DMS79 treated with DMSO at 0.1 percent for 48 hours (cell line): ENCODE measurements at regions not wholly inside any gene's neighbourhood (a gene's known extent, or its start where the extent isn't known, plus 50 kb on each side); places are given as distances from the start of the nearest gene placed in this dataset.
"Not testable (repeated sequence)": the region's sequence is repeated elsewhere in the genome, so short reads cannot be mapped to it uniquely, and the experiment has no call there.

Experiments used
- DNase-seq: peaks from one replicate; lab custom pipeline; 2025; lab: John Stamatoyannopoulos, UW

DNA sequence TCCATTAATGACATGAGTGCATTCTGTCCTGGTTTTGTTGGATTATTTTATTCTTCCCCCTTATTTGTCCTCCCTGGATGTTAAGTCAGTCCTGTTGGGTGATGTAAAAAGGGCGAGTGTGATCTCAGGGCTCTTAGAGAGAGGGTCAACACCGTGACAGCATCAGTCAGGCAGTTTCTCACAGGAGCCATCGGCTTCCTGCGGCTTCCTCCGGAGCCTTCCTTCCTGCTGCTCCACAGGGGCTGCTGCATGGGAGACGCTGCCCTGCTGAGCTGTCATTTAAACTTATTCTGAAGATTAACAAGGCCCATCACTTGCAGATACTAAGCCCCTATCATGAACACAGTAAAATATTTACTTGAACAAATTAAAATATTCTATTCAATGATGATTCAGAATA lies 211.3 kb downstream of the SPATA31A1 start:
- not testable (repeated sequence) for DNase-seq

DNA sequence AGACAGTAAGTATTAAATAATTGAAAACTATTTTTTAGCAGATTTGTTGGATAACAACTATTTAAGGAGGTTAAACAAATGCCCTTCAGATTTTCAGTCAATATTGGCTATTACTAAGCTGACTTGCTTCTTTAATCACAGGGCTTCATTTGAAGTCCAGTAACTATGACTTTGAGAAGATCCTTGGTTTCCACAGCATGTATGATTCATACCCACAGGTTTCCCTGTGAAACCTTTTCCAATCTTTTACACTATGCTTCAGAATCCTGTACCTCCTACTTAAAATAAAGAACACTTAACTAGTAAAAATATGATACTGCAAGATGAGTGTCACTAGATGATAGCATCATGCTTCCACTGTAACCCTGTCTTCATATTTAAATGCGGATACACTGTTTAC lies 211.9 kb downstream of the SPATA31A1 start:
- not testable (repeated sequence) for DNase-seq

DNA sequence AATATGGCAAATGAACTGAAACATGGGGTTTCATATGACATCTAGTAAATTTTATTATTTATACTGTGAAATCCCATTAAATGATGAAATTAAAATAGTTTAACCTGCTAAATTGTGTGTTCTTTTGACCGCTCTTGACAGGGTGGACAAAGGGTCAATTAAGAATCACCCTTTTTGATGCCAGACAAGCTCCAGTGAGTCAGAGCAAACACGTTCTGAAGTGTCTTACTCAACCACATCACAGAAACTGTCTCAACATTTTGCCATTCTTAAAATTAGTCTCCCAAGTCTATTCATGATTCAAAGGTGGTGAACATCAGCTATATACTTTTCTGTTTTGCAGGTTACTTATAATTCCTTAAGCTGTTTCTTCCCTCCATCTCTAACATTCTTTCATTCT lies 213.4 kb downstream of the SPATA31A1 start:
- not testable (repeated sequence) for DNase-seq

DNA sequence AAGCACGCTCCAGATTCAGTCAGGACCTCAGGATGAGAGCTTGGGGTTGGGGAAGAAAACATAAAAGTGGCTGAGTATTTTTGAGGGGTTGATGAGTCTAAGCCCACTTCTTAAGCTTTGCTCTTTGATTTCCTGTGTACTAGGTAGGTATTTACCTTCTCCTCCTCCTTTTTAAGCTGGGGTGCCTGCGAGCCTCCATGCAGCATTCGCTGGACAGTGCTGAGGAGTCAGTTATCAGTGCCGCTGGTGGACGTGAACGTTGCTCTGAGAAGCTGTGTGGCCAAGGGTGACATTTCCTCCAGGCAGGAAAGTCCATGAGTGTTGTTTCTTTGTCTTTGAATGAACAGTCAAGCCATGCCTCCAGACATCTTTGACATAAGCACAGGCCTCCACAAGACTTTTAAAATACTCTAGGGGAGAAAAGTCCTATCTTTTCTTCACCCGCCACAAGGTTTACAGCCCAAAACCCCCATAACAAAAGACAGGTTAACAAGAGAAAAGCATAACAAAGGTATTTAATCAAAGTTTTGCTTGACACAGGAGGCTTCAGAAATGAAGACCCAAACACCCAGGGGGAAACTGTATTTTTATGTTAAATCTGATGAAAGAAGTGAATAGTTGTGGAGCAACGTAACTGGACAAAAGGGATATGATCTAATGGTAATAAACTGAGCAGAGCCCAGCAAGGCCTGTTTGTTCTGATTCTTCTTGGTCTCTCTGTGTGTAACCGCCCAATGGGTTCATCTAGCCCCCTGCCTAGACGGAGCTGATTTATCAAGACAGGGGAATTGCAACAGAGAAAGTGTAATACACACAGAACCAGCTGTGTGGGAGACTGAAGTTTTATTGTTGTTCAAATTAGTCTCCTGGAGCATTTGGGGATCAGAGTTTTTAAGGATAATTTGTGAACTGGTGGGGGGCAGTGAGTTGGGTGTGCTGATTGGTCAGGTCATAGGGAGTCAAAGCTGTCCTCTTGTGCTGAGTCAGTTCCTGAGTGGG lies 217.9 kb downstream of the SPATA31A1 start:
- not testable (repeated sequence) for DNase-seq

DNA sequence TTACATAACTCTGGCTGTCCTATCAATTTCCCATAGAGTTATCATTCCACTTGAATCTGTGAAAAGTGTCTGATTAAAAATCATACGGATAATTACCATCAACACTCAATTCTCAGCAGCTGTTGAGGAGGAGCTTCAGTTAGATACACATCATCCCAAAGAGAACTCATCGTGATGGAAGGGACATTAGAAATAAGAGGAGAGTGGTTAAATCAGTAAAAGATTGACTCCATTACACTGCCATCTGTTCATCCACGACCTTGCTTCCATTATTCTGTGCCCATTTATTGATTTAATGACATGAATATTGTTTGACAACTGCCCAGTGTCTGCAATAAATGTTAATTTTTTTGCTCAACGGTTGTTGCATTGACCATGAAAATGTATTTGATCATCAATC lies 223.5 kb downstream of the SPATA31A1 start:
- not testable (repeated sequence) for DNase-seq

DNA sequence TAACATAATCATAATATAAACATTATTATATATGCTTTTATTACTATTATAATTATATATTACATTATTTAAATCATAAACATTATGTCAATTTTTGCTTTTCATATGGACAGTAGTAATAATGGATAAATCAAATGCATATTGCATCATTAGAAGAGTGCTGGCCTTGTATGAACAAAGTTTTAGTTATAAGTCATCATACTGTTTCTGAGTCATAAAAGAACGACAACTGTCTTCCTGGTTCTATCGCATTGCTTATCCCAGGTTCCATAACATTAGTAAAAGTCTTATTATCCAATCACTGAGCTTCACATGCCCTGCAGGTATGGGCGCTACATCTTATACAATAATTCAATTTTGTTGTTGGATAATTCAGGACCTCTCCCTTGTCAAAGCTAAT lies 225.8 kb downstream of the SPATA31A1 start:
- DNase-seq = not testable (repeated sequence)

DNA sequence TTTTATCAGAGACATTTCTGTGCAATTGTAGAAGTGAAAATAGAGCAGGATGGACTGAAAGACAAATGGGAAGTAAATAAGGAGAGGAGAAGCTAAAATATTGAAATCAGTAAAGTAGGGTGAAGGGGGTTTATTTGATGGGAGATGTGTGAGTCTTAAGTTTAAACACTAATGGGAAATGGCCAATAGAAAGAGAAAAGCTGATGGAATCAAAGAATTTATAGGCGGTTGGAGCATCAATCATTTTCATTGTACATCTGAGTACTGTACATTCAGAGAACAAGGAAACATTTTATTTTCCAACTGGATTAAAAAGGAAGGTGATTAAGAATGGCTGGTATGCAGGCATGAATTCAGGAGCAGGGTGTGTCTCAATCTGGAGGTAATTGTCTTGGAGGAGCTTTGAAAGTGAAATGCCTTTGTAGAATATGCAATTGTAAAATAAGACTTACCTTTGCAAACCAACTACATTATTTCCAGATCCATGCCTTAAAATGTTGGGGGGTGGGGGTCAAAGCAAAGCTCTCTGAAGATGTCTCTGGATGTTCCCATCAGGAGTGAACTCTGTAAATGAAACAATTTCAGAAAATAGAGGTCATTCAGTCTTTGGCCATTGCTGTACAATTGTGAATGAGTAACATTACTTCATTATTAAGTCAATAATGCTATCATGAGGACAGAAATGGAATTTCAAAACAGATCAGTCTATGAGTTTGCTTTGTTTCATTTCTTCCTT lies 227.4 kb downstream of the SPATA31A1 start:
- not testable (repeated sequence) for DNase-seq

DNA sequence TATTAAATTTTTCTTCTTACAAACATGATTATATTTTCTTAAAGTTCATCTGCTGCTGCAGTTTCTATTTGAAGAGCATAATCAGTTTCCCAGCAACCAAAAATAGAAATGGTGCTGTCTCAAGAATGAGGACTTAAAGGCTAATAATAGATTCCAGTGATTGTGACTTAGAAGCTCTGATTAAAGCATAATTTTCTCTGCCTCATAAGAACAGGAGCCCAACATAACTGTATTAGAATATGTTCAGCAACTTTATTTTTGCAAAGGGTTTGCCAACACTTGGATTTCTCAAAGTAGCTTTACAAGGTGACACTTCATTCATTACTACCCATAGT lies 227.9 kb downstream of the SPATA31A1 start:
- DNase-seq = not testable (repeated sequence)

DNA sequence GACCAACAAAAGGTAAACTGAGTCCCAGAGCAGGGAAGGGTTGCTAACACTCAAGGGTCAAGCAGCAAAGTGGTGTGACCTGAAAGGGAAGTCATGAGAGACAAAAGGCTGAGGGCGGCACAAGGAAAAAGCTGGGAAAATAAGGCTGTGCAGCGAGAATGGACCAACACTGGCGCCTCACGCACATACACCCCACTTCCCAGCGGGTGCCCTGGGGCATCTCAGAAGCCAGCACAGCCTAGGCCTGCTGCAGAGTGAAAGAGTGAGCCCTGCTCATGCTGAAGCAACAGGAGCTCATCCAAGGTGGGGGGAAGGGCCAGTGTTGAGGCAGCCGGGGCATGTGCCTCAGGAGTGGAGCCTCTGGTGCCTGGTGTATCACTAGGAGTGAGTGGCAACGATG lies 229.8 kb downstream of the SPATA31A1 start:
- DNase-seq = not testable (repeated sequence)

DNA sequence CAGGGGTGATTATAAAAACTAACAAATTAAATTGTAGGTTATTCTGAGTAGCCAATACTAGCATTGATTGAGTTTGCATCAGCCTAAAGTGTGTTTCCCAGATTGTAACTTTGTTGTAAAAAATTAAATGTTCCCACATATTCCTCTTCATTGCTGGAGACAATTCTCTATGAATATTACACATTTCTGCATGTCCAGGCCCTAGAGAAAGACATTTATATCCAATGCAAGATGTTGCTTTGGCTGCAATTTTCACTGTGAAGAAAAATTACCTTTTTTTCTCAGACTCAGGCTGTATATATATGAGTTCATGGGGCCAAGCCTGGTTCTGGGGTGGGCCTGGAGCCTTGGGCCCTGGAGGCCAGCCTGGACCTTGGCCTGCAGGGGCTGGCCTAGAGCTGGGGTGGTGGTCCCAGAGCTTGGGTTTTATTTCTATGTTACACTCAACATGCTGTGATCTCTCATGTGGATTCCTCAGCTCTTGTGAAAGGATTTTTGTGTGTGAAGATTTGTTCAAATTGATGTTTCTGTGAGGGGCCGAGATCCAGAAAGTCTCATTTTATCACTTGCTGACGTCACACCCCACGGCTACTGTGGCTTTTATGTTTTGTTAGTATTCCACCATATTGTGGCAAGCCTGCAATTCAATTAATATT lies 232.5 kb downstream of the SPATA31A1 start:
- DNase-seq = no peak

DNA sequence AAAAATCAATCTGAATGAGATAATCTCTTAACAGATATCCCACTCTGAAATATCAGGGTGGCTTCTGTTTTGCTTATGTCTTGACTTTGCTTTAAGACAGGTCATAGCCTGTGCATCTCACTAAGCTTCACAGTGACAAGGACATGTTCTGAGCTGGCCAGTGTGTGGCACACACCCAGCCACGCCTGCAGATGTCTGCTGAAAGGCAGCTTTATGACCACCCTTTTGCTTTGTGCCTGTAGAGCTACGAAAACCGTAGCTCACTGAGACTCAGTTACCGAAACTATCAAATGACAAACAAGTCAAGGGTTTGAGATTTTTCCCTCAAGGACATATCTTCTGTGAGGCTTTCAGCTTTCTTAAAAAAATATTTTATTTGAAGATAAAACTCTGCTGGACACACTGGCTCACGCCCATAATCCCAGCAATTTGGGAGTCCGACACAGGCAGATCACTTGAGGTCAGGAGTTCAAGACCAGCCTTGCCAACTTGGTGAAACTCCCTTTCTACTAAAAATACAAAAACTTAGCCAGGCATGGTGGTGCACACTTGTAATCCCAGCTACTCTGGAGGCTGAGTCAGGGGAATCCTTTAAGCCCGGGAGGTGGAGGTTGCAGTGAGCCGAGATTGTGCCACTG lies 233.2 kb downstream of the SPATA31A1 start:
- no peak for DNase-seq

DNA sequence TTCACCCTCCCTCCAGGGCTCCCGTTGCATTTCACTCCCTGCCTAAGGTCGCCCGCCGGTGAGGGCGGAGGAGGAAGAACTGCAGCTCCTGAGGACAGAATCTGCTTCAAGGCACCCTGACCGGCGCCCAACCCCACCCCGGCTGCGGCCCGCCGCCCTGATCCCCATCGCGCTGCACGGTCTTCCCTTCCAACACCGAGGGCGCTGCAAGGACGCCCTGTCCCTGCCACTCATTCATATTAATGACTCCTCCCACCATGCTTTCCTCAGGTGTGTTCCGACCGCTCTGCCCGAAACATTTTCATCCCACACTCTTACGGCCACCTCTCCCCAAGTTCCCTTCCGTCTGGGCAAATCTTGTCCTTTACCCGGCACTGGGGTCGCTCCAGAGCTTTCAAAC lies 248.6 kb downstream of the SPATA31A1 start:
- DNase-seq = not testable (repeated sequence)

DNA sequence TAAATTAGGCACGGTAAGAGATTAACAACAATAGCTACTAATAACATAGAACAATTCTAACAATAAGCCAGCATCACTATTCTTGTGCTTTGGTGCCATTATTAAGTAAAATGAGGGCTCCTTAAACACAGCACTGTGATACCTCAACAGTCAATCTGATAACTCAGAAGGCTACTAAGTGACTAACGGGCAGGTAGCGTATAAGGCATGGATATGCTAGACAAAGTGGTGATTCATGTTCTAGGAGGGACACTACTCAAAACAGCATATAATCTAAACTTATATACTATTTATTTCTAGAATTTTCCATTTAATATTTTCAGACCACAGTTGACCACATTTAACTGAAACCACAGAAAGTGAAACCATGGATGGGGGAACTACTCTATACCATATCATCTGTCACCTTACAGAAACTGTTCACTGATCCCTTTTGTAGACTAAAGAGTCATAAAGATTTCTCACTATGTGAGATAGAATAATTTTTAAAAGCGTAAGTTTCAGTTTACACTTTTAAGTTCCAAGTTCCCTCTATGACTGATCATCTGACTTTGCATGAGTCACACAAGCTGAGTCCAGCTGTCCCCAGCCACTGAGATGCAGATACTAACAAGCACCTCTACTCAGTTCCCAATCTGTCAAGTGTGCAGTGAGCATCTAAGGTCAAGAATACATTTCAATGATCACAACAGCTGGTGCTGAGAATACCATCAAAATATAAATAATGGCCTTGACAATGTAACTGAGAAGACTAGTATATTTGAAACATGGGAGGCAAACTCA lies 256.2 kb downstream of the SPATA31A1 start:
- DNase-seq = not testable (repeated sequence)

DNA sequence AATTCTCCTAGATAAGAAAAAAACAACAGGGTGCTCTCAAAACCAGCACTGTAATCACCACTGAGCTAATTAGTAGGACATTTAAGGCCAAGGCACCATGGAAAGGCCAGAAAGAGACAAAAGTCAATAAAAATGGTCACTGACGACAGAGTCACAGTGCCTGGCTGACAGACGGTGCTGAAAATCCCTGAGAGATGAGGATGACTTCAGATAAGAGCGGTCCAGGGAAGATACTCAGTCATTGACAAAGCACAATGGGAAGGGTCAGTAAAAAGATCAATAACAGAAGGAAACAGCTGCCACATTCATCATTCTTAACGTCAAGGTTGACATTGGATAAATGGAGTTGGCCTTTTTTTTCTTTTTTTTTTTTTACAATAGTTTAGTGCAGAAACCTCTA lies 261.0 kb downstream of the SPATA31A1 start:
- not testable (repeated sequence) for DNase-seq

DNA sequence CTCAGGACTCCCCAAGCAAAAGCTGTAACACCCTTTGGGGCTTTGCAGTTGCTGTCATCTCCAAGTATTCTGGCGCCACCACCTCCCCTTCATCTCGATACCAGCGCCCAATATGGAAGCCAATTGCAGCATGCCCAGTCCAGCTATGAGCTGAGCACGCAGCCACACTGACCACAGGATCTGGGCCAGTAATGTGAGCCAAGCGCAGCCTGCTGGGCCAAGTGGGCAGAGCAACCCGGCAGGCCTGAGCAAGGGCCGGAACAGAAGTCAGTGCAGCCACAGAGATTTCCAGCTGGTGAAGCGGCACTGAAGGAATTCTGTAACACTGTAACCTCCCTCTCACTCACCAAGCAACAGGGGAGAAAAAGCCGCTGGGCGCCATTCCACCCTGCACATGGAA lies 268.6 kb downstream of the SPATA31A1 start:
- DNase-seq = not testable (repeated sequence)

DNA sequence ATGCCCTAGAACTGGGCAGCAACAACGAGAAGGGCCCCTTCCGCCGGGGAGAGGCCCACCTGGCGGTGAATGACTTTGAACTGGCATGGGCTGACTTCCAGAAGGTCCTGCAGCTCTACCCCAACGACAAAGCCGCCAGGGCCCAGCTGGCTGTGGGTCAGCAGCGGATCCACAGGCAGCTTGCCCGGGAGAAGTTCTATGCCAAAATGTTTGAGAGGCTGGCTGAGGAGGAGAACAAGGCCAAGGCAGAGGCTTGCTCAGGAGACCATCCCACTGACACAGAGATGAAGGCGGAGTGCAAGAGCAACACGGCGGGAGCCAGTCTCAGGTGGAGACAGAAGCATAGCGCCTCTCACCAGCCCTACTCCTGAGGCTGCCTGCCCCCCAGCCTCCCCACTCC lies 276.6 kb downstream of the SPATA31A1 start:
- DNase-seq = not testable (repeated sequence)

DNA sequence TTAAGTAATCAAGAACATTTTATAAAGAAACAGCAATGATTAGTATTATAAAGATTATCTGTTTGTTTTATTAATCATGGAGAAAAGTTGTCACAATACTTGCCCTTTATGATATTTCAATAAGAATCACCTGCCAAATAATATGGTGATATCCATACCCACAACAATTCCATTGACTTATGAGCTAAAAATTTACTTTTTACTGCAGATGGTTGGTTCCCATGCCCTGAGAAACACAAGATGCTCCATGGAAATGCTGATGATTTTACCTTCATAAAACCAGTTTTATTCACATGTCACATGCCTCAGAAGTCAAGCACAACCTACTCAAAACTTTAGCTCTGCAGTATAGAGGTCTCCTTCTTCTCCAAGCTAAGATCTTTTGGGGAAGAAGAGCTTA lies 293.6 kb downstream of the SPATA31A1 start:
- not testable (repeated sequence) for DNase-seq

DNA sequence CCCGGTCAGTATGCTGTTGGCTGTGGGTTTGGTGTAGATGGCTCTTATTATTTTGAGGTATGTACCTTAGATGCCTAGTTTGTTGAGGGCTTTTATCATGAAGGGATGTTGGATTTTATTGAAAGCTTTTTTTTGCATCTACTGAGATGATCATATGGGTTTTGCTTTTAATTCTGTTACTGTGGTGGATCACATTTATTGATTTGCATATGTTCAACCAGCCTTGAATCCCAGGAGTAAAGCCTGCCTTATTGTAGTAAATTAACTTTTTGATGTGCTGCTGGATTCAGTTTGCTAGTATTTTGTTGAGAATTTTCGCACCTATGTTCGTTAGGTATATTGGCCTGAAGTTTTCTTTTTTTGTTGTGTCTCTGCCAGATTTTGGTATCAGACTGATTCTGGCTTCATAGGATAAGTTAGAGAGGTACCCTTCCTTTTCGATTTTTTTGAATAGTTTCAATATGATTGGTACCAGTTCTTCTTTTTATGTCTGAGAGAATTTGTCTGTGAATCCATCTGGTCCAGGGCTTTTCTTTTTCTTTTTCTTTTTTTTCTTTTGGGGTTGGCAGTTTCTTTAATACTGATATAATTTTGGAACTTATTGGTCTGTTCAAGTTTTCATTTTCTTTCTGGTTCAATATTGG lies 301.6 kb downstream of the SPATA31A1 start:
- not testable (repeated sequence) for DNase-seq

DNA sequence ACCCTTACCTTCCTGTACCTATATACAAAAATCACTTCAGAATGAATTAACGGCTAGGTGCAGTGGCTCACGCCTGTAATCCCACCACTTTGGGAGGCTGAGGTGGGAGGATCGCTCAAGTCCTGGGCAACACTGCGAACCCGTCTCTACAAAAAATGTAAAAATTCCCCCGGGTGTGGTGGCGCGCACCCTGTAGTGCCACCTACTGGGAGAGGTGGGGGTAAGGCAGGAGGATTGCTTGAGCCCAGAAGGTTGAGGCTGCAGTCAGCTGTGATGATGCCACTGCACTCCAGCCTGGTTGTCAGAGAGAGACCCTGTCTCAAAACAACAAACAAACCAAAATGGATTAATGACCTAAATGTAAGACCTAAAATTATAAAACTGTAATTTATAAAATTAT lies 307.6 kb downstream of the SPATA31A1 start:
- DNase-seq = not testable (repeated sequence)

DNA sequence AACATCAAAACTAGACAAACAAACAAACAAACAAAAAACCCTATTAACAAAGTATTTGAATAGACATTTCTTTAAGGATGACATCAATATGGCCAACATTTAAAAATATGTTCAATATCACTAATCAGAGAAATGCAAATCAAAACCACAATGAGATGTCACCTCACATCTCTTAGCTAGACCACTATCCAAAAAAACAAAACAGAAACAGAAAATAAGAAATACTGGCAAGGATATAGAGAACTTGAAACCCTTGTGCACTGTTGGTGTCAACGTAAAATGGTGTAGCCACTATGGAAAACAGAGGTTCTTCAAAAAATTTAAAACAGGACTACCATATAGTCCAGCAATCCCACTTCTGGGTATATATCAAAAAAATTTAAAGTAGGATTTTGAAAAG lies 308.2 kb downstream of the SPATA31A1 start:
- not testable (repeated sequence) for DNase-seq

DNA sequence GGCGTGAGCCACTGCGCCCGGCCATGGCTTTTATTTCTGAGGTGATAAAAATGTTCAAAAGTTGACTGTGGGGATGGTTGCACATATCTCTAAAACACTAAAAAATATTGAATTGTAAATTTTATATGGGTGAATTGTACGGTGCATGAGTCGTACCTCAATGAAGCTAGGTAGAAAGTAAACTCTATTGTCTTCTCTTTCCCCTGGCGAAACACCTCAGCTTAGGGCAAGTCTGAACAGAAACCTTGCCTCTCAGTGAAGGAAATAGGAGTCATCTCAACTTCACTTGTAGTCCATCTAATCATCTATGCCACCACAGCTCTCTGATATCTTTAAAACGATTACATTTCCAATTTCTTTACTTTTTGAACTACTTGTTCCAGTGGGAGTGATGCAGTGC lies 309.6 kb downstream of the SPATA31A1 start:
- DNase-seq = not testable (repeated sequence)
